Peyer's patch (tissue), 4 donors: ENCODE measurements at regions not wholly inside any gene's neighbourhood (a gene's known extent, or its start where the extent isn't known, plus 50 kb on each side); places are given as distances from the start of the nearest gene placed in this dataset.

Source experiments
- CTCF ChIP-seq, 6 experiments: fragments of 450-650 bp in 4 of 6; fragments of 200-600 bp in 2 of 6; sonication (generic) in 1 of 6; IDR thresholded peaks; one replicate each; pipeline ENCODE4 v1.5.1; 2017 to 2019; ENCODE audit warnings: antibody characterized with exemption in 6 of 6, mild to moderate bottlenecking in 3 of 6, moderate library complexity in 1 of 6
- POLR2A ChIP-seq, 2 donors: fragments of 450-650 bp; IDR thresholded peaks; one replicate each; pipeline ENCODE4 v1.5.1; 2017; ENCODE audit warnings: antibody characterized with exemption in 2 of 2, mild to moderate bottlenecking in 2 of 2, moderate library complexity in 2 of 2

- TF ChIP-seq CTCF (IDR thresholded peaks at IDR 0.05) (no peak), POLR2A (IDR thresholded peaks at IDR 0.05) (no peak)
These were observed 458.3 kb downstream of the METTL15 start for GRCh38 chr11:28566339-28567089.
